Fibroblast of lung (primary cell): ENCODE measurements at regions not wholly inside any gene's neighbourhood (a gene's known extent, or its start where the extent isn't known, plus 50 kb on each side); places are given as distances from the start of the nearest gene placed in this dataset.

Experiments
- DNase-seq, 2 donors: peaks; one replicate each; pipeline versions ENCODE4 v3.0.0 to v3.0.0-alpha.2; 2010; ENCODE audit warnings: low read depth in 2 of 2
- H2AFZ ChIP-seq: 2 replicates; pipeline ENCODE4 v1.5.1; 2012; ENCODE audit warnings: low read length, control low read depth, inconsistent platforms
- H3K27ac ChIP-seq: 2 replicates; pipeline ENCODE4 v1.5.1; 2011; ENCODE audit warnings: low read length, control low read depth; ENCODE audit not compliant: insufficient read depth
- H3K27me3 ChIP-seq: 2 replicates; pipeline ENCODE4 v1.5.1; 2011; ENCODE audit warnings: mild to moderate bottlenecking, low read length; ENCODE audit not compliant: control insufficient read depth, insufficient read depth
- H3K36me3 ChIP-seq: 2 replicates; pipeline ENCODE4 v1.5.1; 2011; ENCODE audit warnings: low read length; ENCODE audit not compliant: control insufficient read depth, insufficient read depth
- H3K4me1 ChIP-seq: 2 replicates; pipeline ENCODE4 v1.5.1; 2011; ENCODE audit warnings: low read length; ENCODE audit not compliant: control insufficient read depth, insufficient read depth; ENCODE audit errors: extremely low read depth
- H3K4me2 ChIP-seq: 2 replicates; pipeline ENCODE4 v1.5.1; 2011; ENCODE audit warnings: low read length, control low read depth; ENCODE audit not compliant: insufficient read depth; ENCODE audit errors: extremely low read depth
- H3K4me3 ChIP-seq, 4 experiments: fragments of 200-600 bp in 1 of 4; sonication (generic) in 1 of 4; replicated peaks in 1 of 4; 2 replicates each; pipeline ENCODE4 v1.5.1; 2011 to 2016; ENCODE audit warnings: low read length in 4 of 4, low read depth in 3 of 4, mild to moderate bottlenecking in 3 of 4, control low read depth in 2 of 4, inconsistent platforms in 1 of 4, mixed read lengths in 1 of 4; ENCODE audit not compliant: insufficient read depth in 1 of 4; ENCODE audit errors: control extremely low read depth in 1 of 4
- H3K79me2 ChIP-seq: 2 replicates; pipeline ENCODE4 v1.5.1; 2012; ENCODE audit warnings: mild to moderate bottlenecking, low read length, inconsistent platforms; ENCODE audit not compliant: control insufficient read depth, insufficient read depth
- H3K9ac ChIP-seq: 2 replicates; pipeline ENCODE4 v1.5.1; 2011; ENCODE audit warnings: mild to moderate bottlenecking, low read length, control low read depth; ENCODE audit not compliant: insufficient read depth
- H3K9me3 ChIP-seq: 2 replicates; pipeline ENCODE4 v1.5.1; 2012; ENCODE audit warnings: low read depth, low read length; ENCODE audit not compliant: control insufficient read depth, insufficient read depth
- H4K20me1 ChIP-seq: 2 replicates; pipeline ENCODE4 v1.5.1; 2011; ENCODE audit warnings: low read length; ENCODE audit not compliant: control insufficient read depth, insufficient read depth; ENCODE audit errors: extremely low read depth
- EZH2 ChIP-seq: IDR thresholded peaks from 2 replicates; pipeline ENCODE4 v1.5.1; 2012; ENCODE audit warnings: low read length, control low read depth, mild to moderate bottlenecking; ENCODE audit errors: missing control alignments
- TF ChIP-seq, protein P1 (sequence below), 2 donors: IDR thresholded peaks in 1 of 2; conservative IDR thresholded peaks in 1 of 2; 1 replicate in 1 of 2; 2 replicates in 1 of 2; pipeline ENCODE4 v1.5.1; 2011 to 2012; ENCODE audit warnings: low read length in 2 of 2, control low read depth in 1 of 2, inconsistent platforms in 1 of 2, low read depth in 1 of 2, mild to moderate bottlenecking in 1 of 2

DNA sequence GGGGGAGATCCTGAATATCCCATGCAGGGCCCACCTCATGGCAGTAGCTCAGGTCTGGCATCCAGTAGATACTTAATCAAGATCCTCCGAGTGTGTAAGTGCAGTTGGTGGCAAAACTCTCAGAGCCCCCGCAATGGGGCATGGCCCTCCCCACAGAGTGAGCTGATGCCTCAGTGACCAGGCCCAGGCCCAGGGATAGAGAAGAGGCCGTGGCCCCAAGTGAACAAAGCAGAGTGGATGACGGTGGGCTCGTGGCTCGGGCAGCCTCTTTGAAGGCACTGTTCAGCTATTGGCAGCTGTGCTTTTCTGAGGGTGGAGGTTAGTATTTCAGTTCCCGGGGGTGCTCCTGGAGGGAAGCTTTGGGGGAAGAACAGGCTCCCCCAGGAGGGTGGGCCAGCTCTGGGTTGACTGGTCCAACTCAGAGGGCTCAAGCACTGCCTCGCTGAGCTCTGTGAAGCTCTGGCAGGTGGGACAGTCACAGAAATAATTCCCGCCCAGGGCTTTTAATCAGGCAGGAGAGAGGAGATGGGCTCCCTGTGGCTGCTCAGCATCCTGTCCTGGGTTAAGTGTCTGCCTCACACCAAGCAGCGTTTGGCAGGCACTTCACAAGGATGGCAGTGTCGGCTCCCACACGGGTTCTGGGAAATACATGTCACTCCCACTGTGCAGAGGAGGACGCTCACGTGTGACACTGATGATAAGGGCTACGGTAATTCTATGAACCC, 583.6 kb downstream of the TCERG1L start:
- Histone ChIP-seq H3K27ac (no peak overlapping the region), H3K9me3 (no peaks in the 10 kb centered on the region), H3K36me3 (no peaks in the 10 kb centered on the region), H3K79me2 (no peaks in the 10 kb centered on the region), H3K4me2 (no peak overlapping the region), H3K9ac (no peak overlapping the region), H4K20me1 (no peaks in the 10 kb centered on the region), H3K27me3 (no peaks in the 10 kb centered on the region), H3K4me1 (no peaks in the 10 kb centered on the region), H3K4me3 (no peak overlapping the region), H2AFZ (no peak overlapping the region)
- TF ChIP-seq, protein P1, sequence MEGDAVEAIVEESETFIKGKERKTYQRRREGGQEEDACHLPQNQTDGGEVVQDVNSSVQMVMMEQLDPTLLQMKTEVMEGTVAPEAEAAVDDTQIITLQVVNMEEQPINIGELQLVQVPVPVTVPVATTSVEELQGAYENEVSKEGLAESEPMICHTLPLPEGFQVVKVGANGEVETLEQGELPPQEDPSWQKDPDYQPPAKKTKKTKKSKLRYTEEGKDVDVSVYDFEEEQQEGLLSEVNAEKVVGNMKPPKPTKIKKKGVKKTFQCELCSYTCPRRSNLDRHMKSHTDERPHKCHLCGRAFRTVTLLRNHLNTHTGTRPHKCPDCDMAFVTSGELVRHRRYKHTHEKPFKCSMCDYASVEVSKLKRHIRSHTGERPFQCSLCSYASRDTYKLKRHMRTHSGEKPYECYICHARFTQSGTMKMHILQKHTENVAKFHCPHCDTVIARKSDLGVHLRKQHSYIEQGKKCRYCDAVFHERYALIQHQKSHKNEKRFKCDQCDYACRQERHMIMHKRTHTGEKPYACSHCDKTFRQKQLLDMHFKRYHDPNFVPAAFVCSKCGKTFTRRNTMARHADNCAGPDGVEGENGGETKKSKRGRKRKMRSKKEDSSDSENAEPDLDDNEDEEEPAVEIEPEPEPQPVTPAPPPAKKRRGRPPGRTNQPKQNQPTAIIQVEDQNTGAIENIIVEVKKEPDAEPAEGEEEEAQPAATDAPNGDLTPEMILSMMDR (conservative IDR thresholded peaks at IDR 0.05 in 1 of 2, IDR thresholded peaks at IDR 0.05 in 1 of 2; ENCODE audit: low read depth in 1 of 2, low read length in 2 of 2): no peak
- no peak for TF ChIP-seq EZH2
- DNase-seq: no peak

DNA sequence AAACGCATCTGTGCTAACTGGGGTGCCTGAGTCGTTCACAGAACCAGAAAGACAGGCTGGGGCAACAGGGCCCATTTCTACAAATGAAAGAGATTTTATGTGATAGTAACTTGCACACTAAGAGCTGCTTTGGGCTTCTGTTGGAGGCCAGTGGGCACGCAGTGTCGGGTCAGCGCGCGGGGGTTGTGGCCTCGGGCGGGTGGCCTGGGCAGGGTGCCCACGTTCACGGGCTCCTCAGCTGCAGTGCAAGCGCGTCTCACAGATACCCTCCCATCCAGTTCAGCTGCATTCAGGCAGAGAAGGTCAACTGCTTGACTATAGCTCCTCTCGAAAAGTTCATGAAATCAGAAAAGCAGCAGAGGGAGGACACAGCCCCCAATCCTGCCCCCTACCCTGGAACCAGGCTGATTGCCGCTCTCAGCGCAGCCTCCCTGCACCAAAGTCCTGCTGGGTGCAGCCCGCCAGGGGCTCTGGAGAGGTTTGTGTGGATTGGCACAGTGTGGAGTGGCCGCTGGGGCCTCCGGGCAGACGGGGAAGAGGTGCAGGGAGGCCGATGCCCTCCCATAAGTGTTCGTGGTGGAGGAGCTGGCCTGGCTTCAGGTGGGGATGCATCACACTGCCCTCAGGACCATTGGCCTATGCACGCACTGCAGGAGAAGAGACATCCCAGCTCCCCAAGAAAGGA, 582.8 kb downstream of the TCERG1L start:
- Histone ChIP-seq H3K4me3 (no peak overlapping the region), H3K9me3 (no peaks in the 10 kb centered on the region), H3K27ac (no peak overlapping the region), H3K4me2 (no peak overlapping the region), H4K20me1 (no peaks in the 10 kb centered on the region), H3K27me3 (no peaks in the 10 kb centered on the region), H3K36me3 (no peaks in the 10 kb centered on the region), H3K79me2 (no peaks in the 10 kb centered on the region), H3K9ac (no peak overlapping the region), H3K4me1 (no peaks in the 10 kb centered on the region), H2AFZ (no peak overlapping the region)
- DNase-seq: no peak
- TF ChIP-seq, protein P1 (conservative IDR thresholded peaks at IDR 0.05 in 1 of 2, IDR thresholded peaks at IDR 0.05 in 1 of 2; ENCODE audit: low read depth in 1 of 2, low read length in 2 of 2): no peak
- TF ChIP-seq EZH2: no peak

- no peaks in the 10 kb centered on the region for H3K9me3 ChIP-seq
- TF ChIP-seq, protein P1 (conservative IDR thresholded peaks at IDR 0.05 in 1 of 2, IDR thresholded peaks at IDR 0.05 in 1 of 2; ENCODE audit: low read depth in 1 of 2, low read length in 2 of 2): no peak
- no peak for DNase-seq
Measured at GRCh38 chr10:130729876-130730275, 581.6 kb downstream of the TCERG1L start.

More at GRCh38 chr10:130729876-130730275, 581.6 kb downstream of the TCERG1L start:
- H3K4me1 ChIP-seq: no peaks in the 10 kb centered on the region
- H2AFZ ChIP-seq: no peak overlapping the region
- H3K9ac ChIP-seq: no peak overlapping the region
- H3K27ac ChIP-seq: no peak overlapping the region
- no peaks in the 10 kb centered on the region for H4K20me1 ChIP-seq
- H3K27me3 ChIP-seq: no peaks in the 10 kb centered on the region
- H3K36me3 ChIP-seq: no peaks in the 10 kb centered on the region
- H3K79me2 ChIP-seq: no peaks in the 10 kb centered on the region
- H3K4me3 ChIP-seq: no peak overlapping the region
- no peak overlapping the region for H3K4me2 ChIP-seq
